Spleen (tissue), 11 donors: ENCODE measurements at regions not wholly inside any gene's neighbourhood (a gene's known extent, or its start where the extent isn't known, plus 50 kb on each side); places are given as distances from the start of the nearest gene placed in this dataset.

Experiments
- DNase-seq: peaks from one replicate; pipeline ENCODE4 v3.0.0-alpha.2; 2020
- H3K27ac ChIP-seq, 8 donors: fragments of 200-600 bp; sonication (generic) in 7 of 8; 1 replicate in 4 of 8; 2 replicates in 4 of 8; pipeline versions ENCODE4 v1.5.0 to v1.8.0; 2016 to 2021; ENCODE audit warnings: inconsistent platforms in 4 of 8, mild to moderate bottlenecking in 4 of 8, moderate library complexity in 1 of 8
- H3K27me3 ChIP-seq, 7 donors: fragments of 200-600 bp; sonication (generic) in 6 of 7; replicated peaks in 1 of 7; 1 replicate in 4 of 7; 2 replicates in 3 of 7; pipeline versions ENCODE4 v1.5.0 to v1.8.0; 2016 to 2021; ENCODE audit warnings: inconsistent platforms in 3 of 7, mild to moderate bottlenecking in 1 of 7
- H3K36me3 ChIP-seq, 6 donors: fragments of 200-600 bp; sonication (generic) in 5 of 6; 1 replicate in 4 of 6; 2 replicates in 2 of 6; pipeline versions ENCODE4 v1.5.0 to v1.8.0; 2016 to 2021; ENCODE audit warnings: inconsistent platforms in 2 of 6
- H3K4me1 ChIP-seq, 6 donors: fragments of 200-600 bp; sonication (generic) in 5 of 6; 1 replicate in 3 of 6; 2 replicates in 3 of 6; pipeline versions ENCODE4 v1.5.0 to v1.8.0; 2016 to 2021; ENCODE audit warnings: inconsistent platforms in 3 of 6
- H3K4me3 ChIP-seq, 8 donors: fragments of 200-600 bp; sonication (generic) in 7 of 8; 1 replicate in 4 of 8; 2 replicates in 4 of 8; pipeline versions ENCODE4 v1.5.0 to v1.8.0; 2016 to 2021; ENCODE audit warnings: inconsistent platforms in 4 of 8, mild to moderate bottlenecking in 4 of 8, moderate library complexity in 2 of 8
- H3K9me3 ChIP-seq, 8 donors: fragments of 200-600 bp; sonication (generic) in 7 of 8; 1 replicate in 4 of 8; 2 replicates in 4 of 8; pipeline versions ENCODE4 v1.5.0 to v1.8.0; 2016 to 2021; ENCODE audit warnings: inconsistent platforms in 4 of 8
- CTCF ChIP-seq, 11 experiments: fragments of 200-600 bp in 7 of 11; fragments of 450-650 bp in 4 of 11; sonication (generic) in 4 of 11; IDR thresholded peaks in 8 of 11; conservative IDR thresholded peaks in 3 of 11; 1 replicate in 7 of 11; 2 replicates in 4 of 11; pipeline versions ENCODE4 v1.4.0 to v1.8.0; 2016 to 2021; ENCODE audit warnings: antibody characterized with exemption in 11 of 11, inconsistent platforms in 4 of 11, mild to moderate bottlenecking in 1 of 11
- POLR2A ChIP-seq, 3 donors: fragments of 450-650 bp; IDR thresholded peaks; one replicate each; pipeline ENCODE4 v1.5.1; 2017; ENCODE audit warnings: antibody characterized with exemption in 3 of 3, mild to moderate bottlenecking in 1 of 3
- POLR2AphosphoS5 ChIP-seq, 3 donors: sonication (generic); formaldehyde crosslinking; IDR thresholded peaks; one replicate each; pipeline ENCODE4 v1.5.1; 2017; ENCODE audit warnings: antibody characterized with exemption in 3 of 3
- WGBS, 5 donors: extraction: QIAGEN DNeasy Blood & Tissue Kit in 3 of 5; methylation state at CpG; one replicate each; pipeline versions ENCODE4 v1.1.5 to v1.1.7; 2013 to 2018; 5-methylcytosine and 5-hydroxymethylcytosine counted together
- intact Hi-C: fragments of 100-400 bp; cut with DNase I; formaldehyde crosslinking; loops from one replicate; pipeline ENCODE4 v1.15.0; 2023; ENCODE audit warnings: low total_unique reads
- donor health status: healthy with polysubstance abuse.
- donor health status: DM: no; HTN: no; CAD: no; lungs with moderate emphysema.
- donor health status: DM: no; HTN: no; CAD: no.
- donor health status: Bipolar disorder and iron deficiency.
- donor health status: healthy.
- donor health status: DM: no; HTN: no; CAD: no.
- donor health status: DM: yes; HTN: yes; CAD: no.

GRCh38 chr17:6346986-6347385, 87.9 kb downstream of the AIPL1 start:
- intact Hi-C loops = no loop called here
- Histone ChIP-seq H3K9me3 (no peaks in the 10 kb centered on the region), H3K36me3 (no peaks in the 10 kb centered on the region), H3K4me3 (no peak overlapping the region), H3K27ac (no peak overlapping the region), H3K27me3 (peaks cover 0 to 62% (median 0%) of the 10 kb centered on the region in 7 donors), H3K4me1 (no peaks in the 10 kb centered on the region)
- TF ChIP-seq POLR2AphosphoS5 (IDR thresholded peaks at IDR 0.05) (no peak), CTCF (IDR thresholded peaks at IDR 0.05 in 8 of 11, conservative IDR thresholded peaks at IDR 0.05 in 3 of 11) (no peak), POLR2A (IDR thresholded peaks at IDR 0.05) (no peak)
- WGBS, 5 donors = 90 to 96% (median 91%) methylated on average over 2 of the region's 2 CpGs
- no peak for DNase-seq

- 76 to 87% (median 82%) methylated on average over 6 of the region's 6 CpGs for WGBS, 5 donors
These were observed 88.7 kb downstream of the AIPL1 start for GRCh38 chr17:6346156-6346786.

GRCh38 chr17:6343736-6344135, 91.2 kb downstream of the AIPL1 start:
- WGBS, 5 donors = 74 to 88% (median 81%) methylated on average over 3 of the region's 3 CpGs
- TF ChIP-seq CTCF (IDR thresholded peaks at IDR 0.05 in 8 of 11, conservative IDR thresholded peaks at IDR 0.05 in 3 of 11) (no peak), POLR2AphosphoS5 (IDR thresholded peaks at IDR 0.05) (no peak), POLR2A (IDR thresholded peaks at IDR 0.05) (no peak)
- Histone ChIP-seq H3K36me3 (no peaks in the 10 kb centered on the region), H3K9me3 (no peaks in the 10 kb centered on the region), H3K4me3 (no peak overlapping the region), H3K27me3 (peaks cover 0 to 35% (median 0%) of the 10 kb centered on the region in 7 donors), H3K27ac (no peak overlapping the region), H3K4me1 (no peaks in the 10 kb centered on the region)
- DNase-seq = no peak
- intact Hi-C loops = no loop called here

More at GRCh38 chr17:6346156-6346786, 88.7 kb downstream of the AIPL1 start:
- no peaks in the 10 kb centered on the region for H3K36me3 ChIP-seq
- H3K27ac ChIP-seq = no peak overlapping the region
- DNase-seq = no peak
- TF ChIP-seq POLR2AphosphoS5 (IDR thresholded peaks at IDR 0.05) (no peak), CTCF (IDR thresholded peaks at IDR 0.05 in 8 of 11, conservative IDR thresholded peaks at IDR 0.05 in 3 of 11) (no peak), POLR2A (IDR thresholded peaks at IDR 0.05) (no peak)
- no peaks in the 10 kb centered on the region for H3K9me3 ChIP-seq
- H3K4me1 ChIP-seq = no peaks in the 10 kb centered on the region
- intact Hi-C loops = no loop called here
- H3K27me3 ChIP-seq = peaks cover 0 to 60% (median 0%) of the 10 kb centered on the region in 7 donors
- H3K4me3 ChIP-seq = no peak overlapping the region

GRCh38 chr17:6343191-6343590, 91.7 kb downstream of the AIPL1 start:
- Histone ChIP-seq H3K4me3 (no peak overlapping the region), H3K9me3 (no peaks in the 10 kb centered on the region), H3K27ac (no peak overlapping the region), H3K4me1 (no peaks in the 10 kb centered on the region), H3K36me3 (no peaks in the 10 kb centered on the region), H3K27me3 (peaks cover 0 to 31% (median 0%) of the 10 kb centered on the region in 7 donors)
- WGBS, 5 donors = 84 to 96% (median 87%) methylated on average over 5 of the region's 5 CpGs
- intact Hi-C loops = no loop called here
- TF ChIP-seq POLR2AphosphoS5 (IDR thresholded peaks at IDR 0.05) (no peak), POLR2A (IDR thresholded peaks at IDR 0.05) (no peak), CTCF (IDR thresholded peaks at IDR 0.05 in 8 of 11, conservative IDR thresholded peaks at IDR 0.05 in 3 of 11) (no peak)
- no peak for DNase-seq
